K562 (cell line): ENCODE measurements at regions not wholly inside any gene's neighbourhood (a gene's known extent, or its start where the extent isn't known, plus 50 kb on each side); places are given as distances from the start of the nearest gene placed in this dataset.
"Not testable (repeated sequence)": the region's sequence is repeated elsewhere in the genome, so short reads cannot be mapped to it uniquely, and the experiment has no call there.

Experiments
- ATAC-seq: fragments of 200-7000 bp; cut with Tn5 transposase; 3 replicates; pipeline ENCODE4 v1.9.1; 2020; ENCODE audit warnings: moderate library complexity
- BruUV-seq: library from RNA; stranded (reverse); fragments of 400-500 nt; replicated peaks from 2 replicates; lab custom pipeline; 2021; lab: Mats Ljungman, UMichigan
- CTCF ChIA-PET: fragments of 300-600 bp; formaldehyde crosslinking; extraction: SDS; loops from one replicate; lab custom pipeline; 2021; ENCODE audit warnings: low intra/inter-chr PET ratio; lab: Yijun Ruan, JAX
- POLR2A ChIA-PET: fragments of 300-600, 350-650 bp; sonication (Branson Sonifier 250); formaldehyde crosslinking; extraction: SDS; loops from one replicate; lab custom pipeline; 2021; ENCODE audit warnings: antibody characterized with exemption, inconsistent platforms; lab: Yijun Ruan, JAX
- DNase-seq, 4 experiments: peaks; one replicate each; pipeline versions ENCODE4 v3.0.0 to v3.0.0-alpha.2; 2011 to 2018; ENCODE audit warnings: low spot score in 3 of 4, mixed read lengths in 3 of 4; ENCODE audit errors: extremely low read depth in 1 of 4
- FAIRE-seq: peaks from 2 replicates; lab custom pipeline; 2011; peaks lifted over from hg19 to GRCh38; lab: Jason Lieb, UNC
- H2AFZ ChIP-seq: 2 replicates; pipeline ENCODE4 v1.6.0; 2011; ENCODE audit warnings: low read depth, low read length, control low read depth, inconsistent platforms
- H3K27ac ChIP-seq: fragments of 200-600 bp; 3 replicates; pipeline ENCODE4 v1.8.0; 2011; ENCODE audit warnings: low read depth, mild to moderate bottlenecking, control low read depth, inconsistent platforms, low read length, moderate library complexity, mixed read lengths; ENCODE audit errors: extremely low read depth
- H3K27me3 ChIP-seq, 2 experiments: fragments of 300-600 bp in 1 of 2; 2 replicates in 1 of 2; 3 replicates in 1 of 2; pipeline versions ENCODE4 v1.6.0 to v1.8.0; 2011; ENCODE audit warnings: inconsistent platforms in 2 of 2, low read length in 2 of 2, mild to moderate bottlenecking in 1 of 2, mixed read lengths in 1 of 2, moderate library complexity in 1 of 2; ENCODE audit not compliant: control insufficient read depth in 2 of 2, insufficient read depth in 2 of 2
- H3K36me3 ChIP-seq: fragments of 300-600 bp; 3 replicates; pipeline ENCODE4 v1.8.0; 2011; ENCODE audit warnings: mild to moderate bottlenecking, low read length, inconsistent platforms; ENCODE audit not compliant: control insufficient read depth, insufficient read depth
- H3K4me1 ChIP-seq, 2 experiments: fragments of 200-600 bp in 1 of 2; replicated peaks in 1 of 2; 2 replicates in 1 of 2; 3 replicates in 1 of 2; pipeline versions ENCODE4 v1.5.1 to v1.8.0; 2011; ENCODE audit warnings: inconsistent platforms in 2 of 2, low read length in 2 of 2, mild to moderate bottlenecking in 1 of 2, mixed read lengths in 1 of 2, moderate library complexity in 1 of 2; ENCODE audit not compliant: control insufficient read depth in 2 of 2, insufficient read depth in 2 of 2
- H3K4me2 ChIP-seq: 2 replicates; pipeline ENCODE4 v1.6.1; 2011; ENCODE audit warnings: low read length, control low read depth, inconsistent platforms, mixed read lengths; ENCODE audit not compliant: insufficient read depth
- H3K4me3 ChIP-seq: fragments of 200-600 bp; sonication (generic), shearing (Covaris generic); 2 replicates; pipeline ENCODE4 v1.5.1; 2016; ENCODE audit warnings: control low read depth, inconsistent platforms
- H3K79me2 ChIP-seq: fragments of 200-600 bp; 3 replicates; pipeline ENCODE4 v1.8.0; 2011; ENCODE audit warnings: low read length, inconsistent platforms; ENCODE audit not compliant: control insufficient read depth, insufficient read depth
- H3K9ac ChIP-seq, 2 experiments: 2 replicates each; pipeline versions ENCODE4 v1.6.0 to v1.6.1; 2011; ENCODE audit warnings: low read depth in 2 of 2, low read length in 2 of 2, control low read depth in 1 of 2, inconsistent platforms in 1 of 2, mild to moderate bottlenecking in 1 of 2, mixed read lengths in 1 of 2; ENCODE audit not compliant: insufficient read depth in 1 of 2
- H3K9me1 ChIP-seq: one replicate; pipeline ENCODE4 v1.6.0; 2011; ENCODE audit warnings: inconsistent platforms, mild to moderate bottlenecking, low read length, moderate library complexity; ENCODE audit not compliant: control insufficient read depth, insufficient read depth
- H3K9me3 ChIP-seq: replicated peaks from 2 replicates; pipeline ENCODE4 v1.5.1; 2011; ENCODE audit warnings: low read depth, low read length, inconsistent platforms; ENCODE audit not compliant: control insufficient read depth, insufficient read depth
- H4K20me1 ChIP-seq: replicated peaks from 2 replicates; pipeline ENCODE4 v1.6.1; 2011; ENCODE audit warnings: low read length, inconsistent platforms, mixed read lengths; ENCODE audit not compliant: control insufficient read depth, insufficient read depth
- CHCHD3 ChIP-seq: fragments of 250-450 bp; sonication (Bioruptor Pico); IDR thresholded peaks from 2 replicates; pipeline ENCODE4 v2.1.2; 2022; ENCODE audit warnings: mild to moderate bottlenecking
- DDX20 ChIP-seq: fragments of 450-650 bp; IDR thresholded peaks from 2 replicates; pipeline ENCODE4 v1.6.1; 2016; ENCODE audit warnings: missing genetic modification characterization, low read depth, mild to moderate bottlenecking, missing compliant biosample characterization, moderate library complexity
- ETS1 ChIP-seq: conservative IDR thresholded peaks from 2 replicates; pipeline ENCODE4 v1.6.1; 2011; ENCODE audit warnings: low read depth, mild to moderate bottlenecking, low read length; ENCODE audit not compliant: control insufficient read depth
- FOXO4 ChIP-seq: fragments of 450-650 bp; formaldehyde crosslinking; IDR thresholded peaks from 2 replicates; pipeline ENCODE4 v1.4.0; 2020; ENCODE audit warnings: mild to moderate bottlenecking, moderate library complexity
- KAT7 ChIP-seq: sonication (generic); formaldehyde crosslinking; IDR thresholded peaks from 2 replicates; pipeline ENCODE4 v1.8.0; 2022; ENCODE audit warnings: missing genetic modification reagents, mild to moderate bottlenecking, borderline replicate concordance
- NEUROD1 ChIP-seq: fragments of 150-350 bp; IDR thresholded peaks from 2 replicates; pipeline ENCODE4 v1.6.1; 2014; ENCODE audit warnings: borderline replicate concordance, low read length, low read depth; ENCODE audit not compliant: partially characterized antibody
- NONO ChIP-seq, 2 experiments: fragments of 200-400 bp in 1 of 2; fragments of 450-650 bp in 1 of 2; formaldehyde crosslinking in 1 of 2; IDR thresholded peaks; 2 replicates each; pipeline ENCODE4 v1.6.1; 2017; ENCODE audit warnings: low read depth in 2 of 2, mild to moderate bottlenecking in 2 of 2, moderate library complexity in 2 of 2, low read length in 1 of 2
- TCF15 ChIP-seq: fragments of 250-450 bp; sonication (Bioruptor Pico); IDR thresholded peaks from 2 replicates; pipeline ENCODE4 v1.8.0; 2022; ENCODE audit warnings: moderate library complexity, mild to moderate bottlenecking, inconsistent platforms
- ZNF197 ChIP-seq: fragments of 200-800 bp; sonication (Bioruptor generic); IDR thresholded peaks from 2 replicates; pipeline ENCODE4 v1.6.1; 2016; ENCODE audit warnings: low read depth, missing genetic modification characterization, missing compliant biosample characterization
- ZNF444 ChIP-seq: fragments of 250-450 bp; sonication (Bioruptor Pico); IDR thresholded peaks from 2 replicates; pipeline ENCODE4 v1.4.0; 2020; ENCODE audit warnings: mild to moderate bottlenecking, moderate library complexity
- WGBS: fragments of 100-300 bp; shearing (Covaris generic); methylation state at CpG from one replicate; pipeline ENCODE4 v1.1.6; 2016; ENCODE audit warnings: low coverage, mixed read lengths; ENCODE audit not compliant: insufficient coverage; ENCODE audit errors: missing lambda C conversion rate; 5-methylcytosine and 5-hydroxymethylcytosine counted together
- in situ Hi-C: fragments of 300-500 bp; cut with MboI; formaldehyde crosslinking; loops from 4 replicates; pipeline ENCODE4 v1.15.0; 2018; ENCODE audit warnings: inconsistent platforms, mixed read lengths
- intact Hi-C: fragments of 100-400 bp; cut with micrococcal nuclease; formaldehyde crosslinking; loops from 2 replicates; pipeline ENCODE4 v1.14.2; 2022

GRCh38 chr14:85188836-85189235 lies 341.1 kb upstream of the FLRT2 start:
- ATAC-seq (no peak), FAIRE-seq (no peak), DNase-seq (no peak)
- no peak overlapping the region for H3K4me2 ChIP-seq
- no peak overlapping the region for H3K9ac ChIP-seq
- H3K4me3 ChIP-seq, result no peak overlapping the region
- no peak for TF ChIP-seq FOXO4
- TF ChIP-seq ZNF444 (CRISPR knock-in tag), result no peak
- no peak for TF ChIP-seq TCF15 (CRISPR knock-in tag)
- no peak for TF ChIP-seq CHCHD3 (CRISPR knock-in tag)
- no peak for TF ChIP-seq KAT7 (CRISPR knock-in tag)
- TF ChIP-seq ETS1, result no peak
- TF ChIP-seq DDX20 (tag), result no peak
- no peak for TF ChIP-seq ZNF197 (CRISPR knock-in tag)
- no peak for TF ChIP-seq NONO (IDR thresholded peaks at IDR 0.05; ENCODE audit: low read depth in 2 of 2, low read length in 1 of 2)
- TF ChIP-seq NEUROD1, result no peak
- 14% methylated on average over 1 of the region's 1 CpG for WGBS
- no peak overlapping the region for H2AFZ ChIP-seq
- H3K4me1 ChIP-seq, result no peaks in the 10 kb centered on the region
- no peaks in the 10 kb centered on the region for H3K79me2 ChIP-seq
- POLR2A ChIA-PET, result no interaction called here
- CTCF ChIA-PET, result no interaction called here
- H3K27ac ChIP-seq, result no peak overlapping the region
- no TSS peak for BruUV-seq
- H3K9me1 ChIP-seq, result no peaks in the 10 kb centered on the region
- in situ Hi-C loops (no loop called here), intact Hi-C loops (no loop called here)
- H4K20me1 ChIP-seq, result no peaks in the 10 kb centered on the region
- H3K36me3 ChIP-seq, result no peaks in the 10 kb centered on the region
- H3K27me3 ChIP-seq, result no peaks in the 10 kb centered on the region
- 0 out of 2 replicates have a peak, but pooled peaks cover 2% of the 10 kb centered on the region for H3K9me3 ChIP-seq

- H3K4me1 ChIP-seq, in situ Hi-C loops: not testable (repeated sequence)
Measured at GRCh38 chr14:85189253-85189652, 340.7 kb upstream of the FLRT2 start.

More at GRCh38 chr14:85189253-85189652, 340.7 kb upstream of the FLRT2 start:
- H3K36me3 ChIP-seq, H2AFZ ChIP-seq, H3K9ac ChIP-seq, H3K9me3 ChIP-seq, ATAC-seq, intact Hi-C loops, H3K9me1 ChIP-seq, DNase-seq, H3K27me3 ChIP-seq, H3K4me2 ChIP-seq, POLR2A ChIA-PET, H3K27ac ChIP-seq, FAIRE-seq, H3K79me2 ChIP-seq, CTCF ChIA-PET, H4K20me1 ChIP-seq, H3K4me3 ChIP-seq, BruUV-seq: not testable (repeated sequence)
- 2% methylated on average over 4 of the region's 6 CpGs for WGBS
